WTC11 (cell line): ENCODE measurements at regions not wholly inside any gene's neighbourhood (a gene's known extent, or its start where the extent isn't known, plus 50 kb on each side); places are given as distances from the start of the nearest gene placed in this dataset.

Experiments used
- ATAC-seq: fragments of 200-7000 bp; cut with Tn5 transposase; 2 replicates; pipeline ENCODE4 v1.10.0; 2021; ENCODE audit warnings: mild to moderate bottlenecking, moderate library complexity
- CTCF ChIA-PET: fragments of 300-600 bp; sonication (Branson Sonifier 250); formaldehyde crosslinking; loops from one replicate; lab custom pipeline; 2021; ENCODE audit warnings: antibody characterized with exemption; lab: Charles Lee
- POLR2A ChIA-PET: fragments of 350-600 bp; sonication (Branson Sonifier 250); formaldehyde crosslinking; loops from one replicate; lab custom pipeline; 2021; ENCODE audit warnings: antibody characterized with exemption; lab: Charles Lee
- DNase-seq: peaks from one replicate; pipeline ENCODE4 v3.0.0; 2021; ENCODE audit warnings: low spot score
- H3K27ac Mint-ChIP-seq: 2 replicates; pipeline ENCODE4 v1.8.0; 2021; ENCODE audit warnings: mixed read lengths
- H3K27me3 Mint-ChIP-seq: 2 replicates; pipeline ENCODE4 v1.8.0; 2021; ENCODE audit warnings: low read depth, mild to moderate bottlenecking, moderate library complexity, mixed read lengths
- H3K36me3 Mint-ChIP-seq: 2 replicates; pipeline ENCODE4 v1.8.0; 2021; ENCODE audit warnings: mixed read lengths
- H3K4me1 Mint-ChIP-seq: 2 replicates; pipeline ENCODE4 v1.8.0; 2022; ENCODE audit warnings: mixed read lengths
- H3K4me3 Mint-ChIP-seq: 2 replicates; pipeline ENCODE4 v1.8.0; 2021; ENCODE audit warnings: mild to moderate bottlenecking, moderate library complexity, mixed read lengths
- H3K9me3 Mint-ChIP-seq: 2 replicates; pipeline ENCODE4 v1.8.0; 2021; ENCODE audit warnings: mixed read lengths
- ATF6 ChIP-seq: sonication (generic); formaldehyde crosslinking; IDR thresholded peaks from 2 replicates; pipeline ENCODE4 v1.8.1; 2023; ENCODE audit warnings: mild to moderate bottlenecking, missing genetic modification reagents
- E2F4 ChIP-seq: sonication (generic); formaldehyde crosslinking; IDR thresholded peaks from 2 replicates; pipeline ENCODE4 v1.8.1; 2022; ENCODE audit warnings: low read depth, mild to moderate bottlenecking, moderate library complexity, missing genetic modification reagents, borderline replicate concordance
- ELF4 ChIP-seq: sonication (generic); formaldehyde crosslinking; IDR thresholded peaks from 2 replicates; pipeline ENCODE4 v1.8.1; 2022; ENCODE audit warnings: low read depth, mild to moderate bottlenecking, moderate library complexity, missing genetic modification reagents
- ERG ChIP-seq: fragments of 250-450 bp; sonication (Bioruptor Pico); IDR thresholded peaks from 2 replicates; pipeline ENCODE4 v1.8.0; 2021; ENCODE audit warnings: mild to moderate bottlenecking
- FOXJ3 ChIP-seq: sonication (generic); formaldehyde crosslinking; IDR thresholded peaks from 2 replicates; pipeline ENCODE4 v1.9.0; 2021; ENCODE audit warnings: missing genetic modification reagents, mild to moderate bottlenecking, borderline replicate concordance
- FOXP4 ChIP-seq: sonication (generic); formaldehyde crosslinking; IDR thresholded peaks from 2 replicates; pipeline ENCODE4 v1.8.0; 2022; ENCODE audit warnings: mild to moderate bottlenecking, missing genetic modification reagents
- GABPB1 ChIP-seq: sonication (generic); formaldehyde crosslinking; IDR thresholded peaks from 2 replicates; pipeline ENCODE4 v1.8.1; 2023; ENCODE audit warnings: mild to moderate bottlenecking, missing genetic modification reagents
- GTF2I ChIP-seq: fragments of 250-450 bp; sonication (Bioruptor Pico); conservative IDR thresholded peaks from 2 replicates; pipeline ENCODE4 v1.4.0; 2021; ENCODE audit warnings: mild to moderate bottlenecking
- HMGA2 ChIP-seq: fragments of 250-450 bp; sonication (Bioruptor Pico); IDR thresholded peaks from 2 replicates; pipeline ENCODE4 v1.4.0; 2021; ENCODE audit warnings: mild to moderate bottlenecking, moderate library complexity
- IRF2 ChIP-seq: sonication (generic); formaldehyde crosslinking; IDR thresholded peaks from 2 replicates; pipeline ENCODE4 v1.8.0; 2022; ENCODE audit warnings: low read depth, missing genetic modification reagents, borderline replicate concordance
- JAZF1 ChIP-seq: fragments of 250-450 bp; sonication (Bioruptor Pico); IDR thresholded peaks from 2 replicates; pipeline ENCODE4 v1.9.0; 2021; ENCODE audit warnings: moderate library complexity, mild to moderate bottlenecking, inconsistent platforms
- KAT7 ChIP-seq: sonication (generic); formaldehyde crosslinking; IDR thresholded peaks from 2 replicates; pipeline ENCODE4 v1.8.1; 2023; ENCODE audit warnings: missing genetic modification reagents, mild to moderate bottlenecking, borderline replicate concordance
- MXD4 ChIP-seq: fragments of 250-450 bp; sonication (Bioruptor Pico); IDR thresholded peaks from 2 replicates; pipeline ENCODE4 v1.8.0; 2021; ENCODE audit warnings: mild to moderate bottlenecking, moderate library complexity, borderline replicate concordance
- NR3C1 ChIP-seq: sonication (generic); formaldehyde crosslinking; conservative IDR thresholded peaks from 2 replicates; pipeline ENCODE4 v1.8.1; 2023; ENCODE audit warnings: low read depth, mild to moderate bottlenecking, missing genetic modification reagents
- RELA ChIP-seq: sonication (generic); formaldehyde crosslinking; IDR thresholded peaks from 2 replicates; pipeline ENCODE4 v1.8.1; 2022; ENCODE audit warnings: missing genetic modification reagents, mild to moderate bottlenecking, borderline replicate concordance
- SOX15 ChIP-seq: fragments of 250-450 bp; sonication (Bioruptor Pico); IDR thresholded peaks from 2 replicates; pipeline ENCODE4 v1.9.0; 2021; ENCODE audit warnings: mild to moderate bottlenecking
- ZNF423 ChIP-seq: fragments of 250-450 bp; sonication (Bioruptor Pico); IDR thresholded peaks from 2 replicates; pipeline ENCODE4 v2.1.2; 2022; ENCODE audit warnings: mild to moderate bottlenecking, moderate library complexity
- TF ChIP-seq, protein P1 (sequence below): sonication (generic); formaldehyde crosslinking; IDR thresholded peaks from 2 replicates; pipeline ENCODE4 v1.8.0; 2023; ENCODE audit warnings: missing genetic modification reagents
- TF ChIP-seq, protein P2 (sequence below): sonication (generic); formaldehyde crosslinking; IDR thresholded peaks from 2 replicates; pipeline ENCODE4 v1.8.0; 2022; ENCODE audit warnings: mild to moderate bottlenecking, missing genetic modification reagents

DNA sequence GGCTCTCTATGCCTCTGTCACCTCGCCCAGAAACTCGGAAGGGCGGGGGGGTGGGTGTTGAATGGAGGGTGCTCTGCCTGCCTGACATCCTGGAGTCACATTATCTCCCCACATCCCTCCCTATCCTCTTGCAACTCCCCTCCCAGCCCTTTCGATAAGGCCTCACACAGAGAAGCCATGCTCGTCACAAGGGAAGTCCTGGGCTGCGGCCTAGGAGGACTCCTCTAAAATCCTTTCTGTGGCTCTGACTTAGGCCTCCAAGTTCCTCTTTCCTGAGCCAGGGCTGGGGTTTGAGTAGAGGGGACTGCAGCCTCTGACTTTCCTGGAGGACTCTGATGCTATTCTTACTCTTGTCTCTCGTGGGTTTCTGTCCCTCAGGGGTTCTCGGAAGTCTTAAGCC is 75.0 kb upstream of the PKDCC start:
- DNase-seq: no peak
- POLR2A ChIA-PET: no interaction called here
- Mint-ChIP-seq H3K27ac (no peak overlapping the region), H3K36me3 (no peaks in the 10 kb centered on the region), H3K4me1 (peaks cover 10% of the 10 kb centered on the region), H3K4me3 (no peak overlapping the region), H3K9me3 (no peaks in the 10 kb centered on the region), H3K27me3 (no peaks in the 10 kb centered on the region)
- ATAC-seq: no peak; the same call in 1 of the 2 replicates
- CTCF ChIA-PET: interaction anchor here (1.4 kb wide), 1 partner anchor 68 kb away, joined by 3 read pairs; no protein-coding TSS in a partner anchor
- TF ChIP-seq HMGA2 (CRISPR knock-in tag): no peak
- no peak for TF ChIP-seq ERG
- TF ChIP-seq GTF2I (CRISPR knock-in tag): no peak
- TF ChIP-seq ATF6 (CRISPR knock-in tag): no peak
- TF ChIP-seq FOXP4: no peak
- TF ChIP-seq GABPB1 (CRISPR knock-in tag): no peak
- no peak for TF ChIP-seq E2F4 (CRISPR knock-in tag)
- TF ChIP-seq, protein P1, sequence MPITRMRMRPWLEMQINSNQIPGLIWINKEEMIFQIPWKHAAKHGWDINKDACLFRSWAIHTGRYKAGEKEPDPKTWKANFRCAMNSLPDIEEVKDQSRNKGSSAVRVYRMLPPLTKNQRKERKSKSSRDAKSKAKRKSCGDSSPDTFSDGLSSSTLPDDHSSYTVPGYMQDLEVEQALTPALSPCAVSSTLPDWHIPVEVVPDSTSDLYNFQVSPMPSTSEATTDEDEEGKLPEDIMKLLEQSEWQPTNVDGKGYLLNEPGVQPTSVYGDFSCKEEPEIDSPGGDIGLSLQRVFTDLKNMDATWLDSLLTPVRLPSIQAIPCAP (CRISPR knock-in tag): no peak
- TF ChIP-seq IRF2 (CRISPR knock-in tag): no peak
- TF ChIP-seq ZNF423 (CRISPR knock-in tag): no peak
- TF ChIP-seq, protein P2, sequence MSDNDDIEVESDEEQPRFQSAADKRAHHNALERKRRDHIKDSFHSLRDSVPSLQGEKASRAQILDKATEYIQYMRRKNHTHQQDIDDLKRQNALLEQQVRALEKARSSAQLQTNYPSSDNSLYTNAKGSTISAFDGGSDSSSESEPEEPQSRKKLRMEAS: no peak
- no peak for TF ChIP-seq RELA (CRISPR knock-in tag)
- no peak for TF ChIP-seq NR3C1 (CRISPR knock-in tag)
- no peak for TF ChIP-seq JAZF1
- TF ChIP-seq KAT7: no peak

DNA sequence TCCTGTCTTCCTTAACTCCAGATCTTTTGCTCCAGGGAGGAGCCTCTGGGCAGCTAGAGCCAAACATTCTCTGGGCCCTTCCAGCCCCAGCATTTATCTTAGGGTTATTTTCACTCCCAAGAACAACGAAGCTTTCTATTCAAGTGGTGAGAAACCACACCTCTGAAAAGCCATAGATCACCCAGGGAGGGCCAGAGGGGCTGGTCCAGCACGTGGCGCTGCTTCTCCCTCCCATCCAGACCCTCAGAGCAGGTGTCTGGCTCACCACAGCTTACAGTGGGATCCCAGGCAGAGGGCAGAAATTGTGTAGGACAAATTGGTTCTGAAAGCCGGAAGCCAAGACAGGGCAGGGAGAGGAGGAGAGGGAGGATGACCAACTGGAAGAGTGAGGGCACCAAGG is 74.0 kb upstream of the PKDCC start:
- ATAC-seq: no peak
- no peaks in the 10 kb centered on the region for H3K36me3 Mint-ChIP-seq
- ChIA-PET POLR2A (no interaction called here), CTCF (no interaction called here)
- TF ChIP-seq MXD4 (CRISPR knock-in tag): no peak
- TF ChIP-seq FOXJ3 (CRISPR knock-in tag): no peak
- no peak for TF ChIP-seq SOX15 (CRISPR knock-in tag)
- no peak for TF ChIP-seq ELF4 (CRISPR knock-in tag)
- H3K27ac Mint-ChIP-seq: no peak overlapping the region
- no peaks in the 10 kb centered on the region for H3K27me3 Mint-ChIP-seq
- DNase-seq: no peak
- no peak overlapping the region for H3K4me3 Mint-ChIP-seq
- H3K9me3 Mint-ChIP-seq: 0 out of 2 replicates have a peak, but pooled peaks cover 2% of the 10 kb centered on the region
- H3K4me1 Mint-ChIP-seq: peaks cover 2% of the 10 kb centered on the region; the same call in 1 of the 2 replicates
